Naive thymus-derived CD8-positive, alpha-beta T cell (primary cell): ENCODE measurements at regions not wholly inside any gene's neighbourhood (a gene's known extent, or its start where the extent isn't known, plus 50 kb on each side); places are given as distances from the start of the nearest gene placed in this dataset.
"Not testable (repeated sequence)": the region's sequence is repeated elsewhere in the genome, so short reads cannot be mapped to it uniquely, and the experiment has no call there.

Experiments
- ATAC-seq, 2 donors: fragments of 150-1000 bp; cut with Tn5 transposase in 1 of 2; sonication (Bioruptor Pico), chemical (Tn5 transposase) in 1 of 2; 1 replicate in 1 of 2; 2 replicates in 1 of 2; pipeline ENCODE4 v1.10.0; 2021; ENCODE audit warnings: mild to moderate bottlenecking in 2 of 2, moderate library complexity in 2 of 2
- POLR2A ChIA-PET: fragments of 350-600 bp; sonication (Branson Sonifier 250); formaldehyde crosslinking; loops from one replicate; lab custom pipeline; 2021; ENCODE audit warnings: antibody characterized with exemption; lab: Charles Lee
- DNase-seq, 10 donors: peaks; one replicate each; pipeline versions ENCODE4 v3.0.0 to v3.0.0-alpha.2; 2020 to 2022
- H3K27ac Mint-ChIP-seq, 10 donors: one replicate each; pipeline ENCODE4 v1.8.0; 2020 to 2022; ENCODE audit warnings: mild to moderate bottlenecking in 10 of 10, mixed read lengths in 10 of 10, moderate library complexity in 4 of 10, inconsistent platforms in 1 of 10
- H3K27me3 Mint-ChIP-seq, 5 donors: one replicate each; pipeline ENCODE4 v1.8.0; 2021 to 2022; ENCODE audit warnings: mixed read lengths in 5 of 5
- H3K36me3 Mint-ChIP-seq, 3 donors: one replicate each; pipeline ENCODE4 v1.8.0; 2020 to 2022; ENCODE audit warnings: mixed read lengths in 3 of 3, mild to moderate bottlenecking in 2 of 3, inconsistent platforms in 1 of 3
- H3K4me1 Mint-ChIP-seq, 4 donors: one replicate each; pipeline ENCODE4 v1.8.0; 2021 to 2022; ENCODE audit warnings: mixed read lengths in 4 of 4
- H3K4me3 Mint-ChIP-seq, 10 donors: one replicate each; pipeline ENCODE4 v1.8.0; 2020 to 2022; ENCODE audit warnings: mild to moderate bottlenecking in 10 of 10, mixed read lengths in 10 of 10, moderate library complexity in 6 of 10, inconsistent platforms in 1 of 10
- H3K9me3 Mint-ChIP-seq, 9 donors: one replicate each; pipeline ENCODE4 v1.8.0; 2020 to 2022; ENCODE audit warnings: mixed read lengths in 9 of 9, mild to moderate bottlenecking in 3 of 9, inconsistent platforms in 1 of 9, moderate library complexity in 1 of 9

- POLR2A ChIA-PET: no interaction called here
- H3K4me1 Mint-ChIP-seq: peaks cover 0 to 2% (median 0%) of the 10 kb centered on the region in 4 donors
- no peaks in the 10 kb centered on the region for H3K27me3 Mint-ChIP-seq
- no peaks in the 10 kb centered on the region for H3K9me3 Mint-ChIP-seq
- no peak for DNase-seq
- no peaks in the 10 kb centered on the region for H3K36me3 Mint-ChIP-seq
- ATAC-seq: no peak
- no peak overlapping the region for H3K4me3 Mint-ChIP-seq
- peak overlapping the region in 1 of 10 donors; percentile 6 for H3K27ac Mint-ChIP-seq
Observed at GRCh38 chr4:38287101-38287851, 327.1 kb downstream of the PTTG2 start.

- ATAC-seq: no peak
- Mint-ChIP-seq H3K36me3 (peaks cover 0 to 17% (median 13%) of the 10 kb centered on the region in 3 donors), H3K27ac (no peak overlapping the region), H3K4me1 (peaks cover 0 to 2% (median 0%) of the 10 kb centered on the region in 4 donors), H3K9me3 (peaks cover 0 to 22% (median 15%) of the 10 kb centered on the region in 9 donors), H3K27me3 (peaks cover 0 to 3% (median 0%) of the 10 kb centered on the region in 5 donors), H3K4me3 (no peak overlapping the region)
- POLR2A ChIA-PET: no interaction called here
- DNase-seq: no peak
Observed at GRCh38 chr4:38289553-38289952, 329.4 kb downstream of the PTTG2 start.

- Mint-ChIP-seq H3K27ac (no peak overlapping the region), H3K4me3 (no peak overlapping the region), H3K9me3 (peaks cover 0 to 23% (median 15%) of the 10 kb centered on the region in 9 donors), H3K4me1 (peaks cover 0 to under 1% (median 0%) of the 10 kb centered on the region in 4 donors), H3K27me3 (peaks cover 0 to 5% (median 0%) of the 10 kb centered on the region in 5 donors), H3K36me3 (peaks cover 0 to 19% (median 14%) of the 10 kb centered on the region in 3 donors)
- ATAC-seq (no peak), DNase-seq (no peak)
- POLR2A ChIA-PET: no interaction called here
Observed at GRCh38 chr4:38290366-38290765, 330.2 kb downstream of the PTTG2 start.

- Mint-ChIP-seq H3K4me3 (no peak overlapping the region), H3K27me3 (peaks cover 0 to 5% (median 0%) of the 10 kb centered on the region in 5 donors), H3K4me1 (no peaks in the 10 kb centered on the region), H3K9me3 (peaks cover 0 to 25% (median 15%) of the 10 kb centered on the region in 9 donors), H3K36me3 (peaks cover 0 to 19% (median 19%) of the 10 kb centered on the region in 3 donors), H3K27ac (peak overlapping the region in 2 of 10 donors; percentile 7 to 68)
- DNase-seq (no peak), ATAC-seq (no peak)
- POLR2A ChIA-PET: no interaction called here
Observed at GRCh38 chr4:38290914-38291313, 330.7 kb downstream of the PTTG2 start.

GRCh38 chr4:38292529-38292928 is 332.3 kb downstream of the PTTG2 start:
- no peak for DNase-seq

GRCh38 chr4:38294238-38294637 is 334.0 kb downstream of the PTTG2 start:
- peaks cover 7 to 48% (median 33%) of the 10 kb centered on the region in 9 donors for H3K9me3 Mint-ChIP-seq
- H3K36me3 Mint-ChIP-seq: peaks cover 0 to 33% (median 31%) of the 10 kb centered on the region in 3 donors
- no peak overlapping the region for H3K4me3 Mint-ChIP-seq
- peaks cover 0 to 5% (median 0%) of the 10 kb centered on the region in 5 donors for H3K27me3 Mint-ChIP-seq
- no peak for DNase-seq
- POLR2A ChIA-PET: no interaction called here
- ATAC-seq: no peak
- no peak overlapping the region for H3K27ac Mint-ChIP-seq
- no peaks in the 10 kb centered on the region for H3K4me1 Mint-ChIP-seq

More at GRCh38 chr4:38292529-38292928, 332.3 kb downstream of the PTTG2 start:
- POLR2A ChIA-PET: no interaction called here
- H3K36me3 Mint-ChIP-seq: peaks cover 0 to 26% (median 26%) of the 10 kb centered on the region in 3 donors
- no peak overlapping the region for H3K27ac Mint-ChIP-seq
- ATAC-seq: no peak
- H3K4me1 Mint-ChIP-seq: no peaks in the 10 kb centered on the region
- peaks cover 0 to 34% (median 23%) of the 10 kb centered on the region in 9 donors for H3K9me3 Mint-ChIP-seq
- peaks cover 0 to 5% (median 0%) of the 10 kb centered on the region in 5 donors for H3K27me3 Mint-ChIP-seq
- H3K4me3 Mint-ChIP-seq: no peak overlapping the region

- ATAC-seq (no peak), DNase-seq (no peak)
- Mint-ChIP-seq H3K36me3 (peaks cover 0 to 57% (median 40%) of the 10 kb centered on the region in 3 donors), H3K27ac (peak overlapping the region in 1 of 10 donors; percentile 27), H3K27me3 (peaks cover 0 to 5% (median 0%) of the 10 kb centered on the region in 5 donors), H3K4me1 (no peaks in the 10 kb centered on the region), H3K9me3 (peaks cover 19 to 76% (median 52%) of the 10 kb centered on the region in 9 donors), H3K4me3 (no peak overlapping the region)
- POLR2A ChIA-PET: no interaction called here
Observed at GRCh38 chr4:38297061-38297460, 336.9 kb downstream of the PTTG2 start.

- Mint-ChIP-seq H3K4me1 (no peaks in the 10 kb centered on the region), H3K9me3 (peaks cover 16 to 73% (median 47%) of the 10 kb centered on the region in 9 donors), H3K36me3 (peaks cover 0 to 52% (median 32%) of the 10 kb centered on the region in 3 donors), H3K27ac (no peak overlapping the region), H3K27me3 (peaks cover 0 to 2% (median 0%) of the 10 kb centered on the region in 5 donors), H3K4me3 (no peak overlapping the region)
- DNase-seq (no peak), ATAC-seq (no peak)
- POLR2A ChIA-PET: no interaction called here
Observed at GRCh38 chr4:38298868-38299713, 338.9 kb downstream of the PTTG2 start.

GRCh38 chr4:38302910-38303309 is 342.7 kb downstream of the PTTG2 start:
- peaks cover 0 to 38% (median 15%) of the 10 kb centered on the region in 3 donors for H3K36me3 Mint-ChIP-seq
- DNase-seq (no peak), ATAC-seq (no peak)
- no peak overlapping the region for H3K27ac Mint-ChIP-seq
- POLR2A ChIA-PET: interaction anchor here (0.5 kb wide), 1 partner anchor 20 kb away, joined by 5 read pairs; no protein-coding TSS in a partner anchor
- H3K4me1 Mint-ChIP-seq: peaks cover 0 to 26% (median 17%) of the 10 kb centered on the region in 4 donors
- H3K27me3 Mint-ChIP-seq: no peaks in the 10 kb centered on the region
- no peak overlapping the region for H3K4me3 Mint-ChIP-seq
- H3K9me3 Mint-ChIP-seq: peaks cover 13 to 49% (median 37%) of the 10 kb centered on the region in 9 donors

GRCh38 chr4:38304460-38304859 is 344.3 kb downstream of the PTTG2 start:
- H3K4me3 Mint-ChIP-seq, ATAC-seq, H3K27me3 Mint-ChIP-seq, POLR2A ChIA-PET, DNase-seq, H3K27ac Mint-ChIP-seq: not testable (repeated sequence)
- Mint-ChIP-seq H3K4me1 (peaks cover under 1 to 31% (median 26%) of the 10 kb centered on the region in 4 donors), H3K36me3 (peaks cover 0 to 30% (median 8%) of the 10 kb centered on the region in 3 donors), H3K9me3 (peaks cover 6 to 35% (median 23%) of the 10 kb centered on the region in 9 donors)

- Mint-ChIP-seq H3K4me1 (peaks cover 17 to 52% (median 47%) of the 10 kb centered on the region in 4 donors), H3K27me3 (no peaks in the 10 kb centered on the region), H3K36me3 (peaks cover 0 to 11% (median 3%) of the 10 kb centered on the region in 3 donors), H3K4me3 (peak overlapping the region in 6 of 10 donors; percentile 6 to 56 (median 44)), H3K9me3 (peaks cover 3 to 14% (median 10%) of the 10 kb centered on the region in 9 donors), H3K27ac (peak overlapping the region in 6 of 10 donors; percentile 19 to 74 (median 44))
- peak in 1 of 2 donors; percentile 8 for ATAC-seq
- DNase-seq: peak in 1 of 10 donors; percentile 21
- POLR2A ChIA-PET: interaction anchor here (0.6 kb wide), 1 partner anchor 317 kb away, joined by 3 read pairs; no protein-coding TSS in a partner anchor
Observed at GRCh38 chr4:38306482-38307071, 346.4 kb downstream of the PTTG2 start.

GRCh38 chr4:38308728-38309311 is 348.6 kb downstream of the PTTG2 start:
- Mint-ChIP-seq H3K4me1 (peaks cover 20 to 59% (median 52%) of the 10 kb centered on the region in 4 donors), H3K27ac (peak overlapping the region in 1 of 10 donors; percentile 30), H3K4me3 (no peak overlapping the region), H3K36me3 (no peaks in the 10 kb centered on the region), H3K9me3 (no peaks in the 10 kb centered on the region), H3K27me3 (no peaks in the 10 kb centered on the region)
- POLR2A ChIA-PET: no interaction called here
- DNase-seq (no peak), ATAC-seq (no peak)
